CD4-positive, CD25-positive, alpha-beta regulatory T cell (primary cell): ENCODE measurements at regions not wholly inside any gene's neighbourhood (a gene's known extent, or its start where the extent isn't known, plus 50 kb on each side); places are given as distances from the start of the nearest gene placed in this dataset.
"Not testable (repeated sequence)": the region's sequence is repeated elsewhere in the genome, so short reads cannot be mapped to it uniquely, and the experiment has no call there.

Experiments used
- ATAC-seq, 2 donors: fragments of 150-1000 bp; cut with Tn5 transposase; one replicate each; pipeline ENCODE4 v1.10.0; 2021; ENCODE audit warnings: low read depth in 2 of 2, moderate number of reproducible peaks in 2 of 2, moderate library complexity in 1 of 2
- DNase-seq, 3 donors: peaks; one replicate each; pipeline versions ENCODE4 v3.0.0 to v3.0.0-alpha.2; 2012 to 2022; ENCODE audit warnings: mixed read lengths in 1 of 3
- H3K27ac ChIP-seq: one replicate; pipeline ENCODE4 v1.7.0; 2013; ENCODE audit warnings: mild to moderate bottlenecking, low read length; ENCODE audit not compliant: insufficient read depth, poor library complexity, severe bottlenecking
- H3K27me3 ChIP-seq: one replicate; pipeline ENCODE4 v1.7.0; 2013; ENCODE audit warnings: low read length; ENCODE audit not compliant: control insufficient read depth, insufficient read depth
- H3K36me3 ChIP-seq: one replicate; pipeline ENCODE4 v1.7.0; 2013; ENCODE audit warnings: mild to moderate bottlenecking, low read length, moderate library complexity; ENCODE audit not compliant: control insufficient read depth, insufficient read depth
- H3K4me1 ChIP-seq: 2 replicates; pipeline ENCODE4 v1.7.0; 2013; ENCODE audit warnings: mild to moderate bottlenecking, low read length; ENCODE audit not compliant: insufficient read depth, control insufficient read depth, poor library complexity, severe bottlenecking
- H3K4me3 ChIP-seq: one replicate; pipeline ENCODE4 v1.7.0; 2013; ENCODE audit warnings: low read depth, mild to moderate bottlenecking, low read length, moderate library complexity
- H3K9me3 ChIP-seq, 2 experiments: 1 replicate in 1 of 2; 2 replicates in 1 of 2; pipeline ENCODE4 v1.7.0; 2013; ENCODE audit warnings: low read length in 2 of 2, mild to moderate bottlenecking in 1 of 2, moderate library complexity in 1 of 2; ENCODE audit not compliant: control insufficient read depth in 2 of 2
- H3K27ac Mint-ChIP-seq, 3 donors: one replicate each; pipeline ENCODE4 v1.8.0; 2020 to 2022; ENCODE audit warnings: mild to moderate bottlenecking in 3 of 3, mixed read lengths in 3 of 3, moderate library complexity in 2 of 3
- H3K27me3 Mint-ChIP-seq: one replicate; pipeline ENCODE4 v1.8.0; 2022; ENCODE audit warnings: mild to moderate bottlenecking, mixed read lengths
- H3K36me3 Mint-ChIP-seq: one replicate; pipeline ENCODE4 v1.8.0; 2020; ENCODE audit warnings: mixed read lengths
- H3K4me1 Mint-ChIP-seq, 4 donors: one replicate each; pipeline ENCODE4 v1.8.0; 2020 to 2022; ENCODE audit warnings: mixed read lengths in 4 of 4, mild to moderate bottlenecking in 1 of 4
- H3K4me3 Mint-ChIP-seq, 4 donors: one replicate each; pipeline ENCODE4 v1.8.0; 2020 to 2022; ENCODE audit warnings: mild to moderate bottlenecking in 4 of 4, mixed read lengths in 4 of 4, moderate library complexity in 3 of 4
- H3K9me3 Mint-ChIP-seq, 7 donors: one replicate each; pipeline ENCODE4 v1.8.0; 2020 to 2022; ENCODE audit warnings: mixed read lengths in 7 of 7, mild to moderate bottlenecking in 3 of 7, moderate library complexity in 2 of 7

GRCh38 chrX:123788193-123788592 is 55.3 kb upstream of the THOC2 start:
- not testable (repeated sequence) for H3K27ac ChIP-seq, DNase-seq, H3K9me3 ChIP-seq, H3K27ac Mint-ChIP-seq, H3K36me3 Mint-ChIP-seq, ATAC-seq, H3K4me3 Mint-ChIP-seq, H3K4me1 ChIP-seq, H3K4me1 Mint-ChIP-seq, H3K27me3 ChIP-seq, H3K9me3 Mint-ChIP-seq, H3K27me3 Mint-ChIP-seq, H3K4me3 ChIP-seq, H3K36me3 ChIP-seq

GRCh38 chrX:123788744-123789143 is 55.9 kb upstream of the THOC2 start:
- Histone ChIP-seq H3K36me3 (no peaks in the 10 kb centered on the region), H3K27me3 (no peaks in the 10 kb centered on the region), H3K27ac (no peak overlapping the region), H3K4me3 (no peak overlapping the region), H3K9me3 (no peaks in the 10 kb centered on the region), H3K4me1 (no peaks in the 10 kb centered on the region)
- ATAC-seq: no peak
- no peak overlapping the region for H3K27ac Mint-ChIP-seq
- H3K4me1 Mint-ChIP-seq: peaks cover 0 to 3% (median 0%) of the 10 kb centered on the region in 4 donors
- H3K36me3 Mint-ChIP-seq: no peaks in the 10 kb centered on the region
- H3K9me3 Mint-ChIP-seq: no peaks in the 10 kb centered on the region
- no peak overlapping the region for H3K4me3 Mint-ChIP-seq
- DNase-seq: no peak
- no peaks in the 10 kb centered on the region for H3K27me3 Mint-ChIP-seq

GRCh38 chrX:123797543-123798447 is 62.1 kb upstream of the XIAP start:
- DNase-seq: no peak
- Mint-ChIP-seq H3K36me3 (no peaks in the 10 kb centered on the region), H3K27me3 (no peaks in the 10 kb centered on the region), H3K4me3 (no peak overlapping the region), H3K4me1 (no peaks in the 10 kb centered on the region), H3K27ac (no peak overlapping the region), H3K9me3 (peaks cover 0 to 4% (median 0%) of the 10 kb centered on the region in 7 donors)
- Histone ChIP-seq H3K9me3 (no peaks in the 10 kb centered on the region), H3K27ac (no peak overlapping the region), H3K36me3 (no peaks in the 10 kb centered on the region), H3K27me3 (no peaks in the 10 kb centered on the region), H3K4me1 (no peaks in the 10 kb centered on the region), H3K4me3 (no peak overlapping the region)
- no peak for ATAC-seq

- H3K36me3 ChIP-seq, H3K27ac ChIP-seq, H3K9me3 ChIP-seq, H3K36me3 Mint-ChIP-seq, H3K4me1 Mint-ChIP-seq, DNase-seq, H3K9me3 Mint-ChIP-seq, H3K4me3 Mint-ChIP-seq, H3K27me3 ChIP-seq, H3K4me3 ChIP-seq, H3K27me3 Mint-ChIP-seq, H3K27ac Mint-ChIP-seq, H3K4me1 ChIP-seq, ATAC-seq: not testable (repeated sequence)
Measured at GRCh38 chrX:123798706-123799430, 61.0 kb upstream of the XIAP start.

- Histone ChIP-seq H3K27ac (no peak overlapping the region), H3K36me3 (no peaks in the 10 kb centered on the region), H3K4me3 (no peak overlapping the region), H3K27me3 (no peaks in the 10 kb centered on the region), H3K4me1 (no peaks in the 10 kb centered on the region), H3K9me3 (no peaks in the 10 kb centered on the region)
- Mint-ChIP-seq H3K4me1 (peaks cover 0 to 7% (median 3%) of the 10 kb centered on the region in 4 donors), H3K4me3 (no peak overlapping the region), H3K27ac (no peak overlapping the region), H3K9me3 (peaks cover 0 to 4% (median 0%) of the 10 kb centered on the region in 7 donors), H3K36me3 (no peaks in the 10 kb centered on the region), H3K27me3 (no peaks in the 10 kb centered on the region)
- no peak for DNase-seq
- no peak for ATAC-seq
Measured at GRCh38 chrX:123801901-123802300, 58.0 kb upstream of the XIAP start.

GRCh38 chrX:123803331-123803983 is 56.4 kb upstream of the XIAP start:
- DNase-seq (peak in 2 of 3 donors; percentile 24 to 42), ATAC-seq (peak; percentile 64 to 70)
- no peaks in the 10 kb centered on the region for H3K36me3 ChIP-seq
- Mint-ChIP-seq H3K36me3 (no peaks in the 10 kb centered on the region), H3K27me3 (no peaks in the 10 kb centered on the region), H3K27ac (no peak overlapping the region), H3K4me1 (peaks cover 0 to 7% (median 3%) of the 10 kb centered on the region in 4 donors), H3K4me3 (no peak overlapping the region), H3K9me3 (peaks cover 0 to 4% (median 0%) of the 10 kb centered on the region in 7 donors)
- no peaks in the 10 kb centered on the region for H3K4me1 ChIP-seq
- H3K9me3 ChIP-seq: no peaks in the 10 kb centered on the region
- H3K27me3 ChIP-seq: no peaks in the 10 kb centered on the region
- H3K4me3 ChIP-seq: no peak overlapping the region
- H3K27ac ChIP-seq: no peak overlapping the region

DNA sequence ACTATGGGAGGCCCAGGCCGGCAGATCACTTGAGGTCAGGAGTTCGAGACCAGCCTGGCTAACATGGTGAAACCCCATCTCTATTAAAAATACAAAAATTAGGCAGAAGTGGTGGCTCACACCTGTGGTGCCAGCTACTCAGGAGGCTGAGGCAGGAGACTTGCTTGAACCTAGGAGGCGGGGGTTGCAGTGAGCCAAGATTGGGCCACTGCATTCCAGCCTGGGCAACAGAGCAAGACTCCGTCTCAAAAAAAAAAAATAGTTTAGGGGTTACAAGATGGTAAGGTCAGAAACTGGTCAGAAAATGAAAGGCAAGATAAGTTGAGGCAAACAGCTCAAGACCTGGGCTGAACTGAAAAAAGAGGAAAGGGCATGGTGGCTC is 55.9 kb upstream of the XIAP start:
- not testable (repeated sequence) for H3K9me3 ChIP-seq, H3K4me1 ChIP-seq, H3K27ac Mint-ChIP-seq, H3K27me3 Mint-ChIP-seq, H3K36me3 Mint-ChIP-seq, H3K36me3 ChIP-seq, H3K4me3 Mint-ChIP-seq, H3K27me3 ChIP-seq, H3K4me3 ChIP-seq, H3K9me3 Mint-ChIP-seq, H3K4me1 Mint-ChIP-seq, ATAC-seq, DNase-seq, H3K27ac ChIP-seq
